GM12891 (cell line): ENCODE measurements at regions not wholly inside any gene's neighbourhood (a gene's known extent, or its start where the extent isn't known, plus 50 kb on each side); places are given as distances from the start of the nearest gene placed in this dataset.
A peak's percentile ranks its signal among the peaks of the same experiment; 100 is the strongest.

Source experiments
- PAX5 ChIP-seq: IDR thresholded peaks from 2 replicates; pipeline ENCODE4 v1.6.1; 2011; ENCODE audit warnings: low read length, moderate library complexity, mild to moderate bottlenecking; ENCODE audit not compliant: insufficient read depth, severe bottlenecking
- POLR2A ChIP-seq: IDR thresholded peaks from 2 replicates; pipeline ENCODE4 v1.6.1; 2011; ENCODE audit warnings: low read depth, low read length, control low read depth
- POLR2AphosphoS5 ChIP-seq: IDR thresholded peaks from 2 replicates; pipeline ENCODE4 v1.6.1; 2011; ENCODE audit warnings: low read depth, low read length, control low read depth
- SPI1 ChIP-seq: IDR thresholded peaks from 2 replicates; pipeline ENCODE4 v1.6.1; 2011; ENCODE audit warnings: low read depth, low read length, control low read depth

- TF ChIP-seq POLR2AphosphoS5 (no peak), SPI1 (peak; percentile 77), POLR2A (no peak), PAX5 (no peak)
Measured at GRCh38 chrX:113726009-113726408, 857.9 kb upstream of the HTR2C start.
